HEK293 (cell line): ENCODE measurements at regions not wholly inside any gene's neighbourhood (a gene's known extent, or its start where the extent isn't known, plus 50 kb on each side); places are given as distances from the start of the nearest gene placed in this dataset.

ENCODE experiments used
- CTCF ChIA-PET: fragments of 350-600 bp; formaldehyde crosslinking; extraction: SDS; loops from one replicate; lab custom pipeline; 2021; ENCODE audit warnings: antibody characterized with exemption; lab: Yijun Ruan, JAX
- POLR2A ChIA-PET: fragments of 300-600 bp; formaldehyde crosslinking; extraction: SDS; loops from one replicate; lab custom pipeline; 2020; ENCODE audit warnings: antibody characterized with exemption, inconsistent platforms; lab: Yijun Ruan, JAX
- H3K27ac ChIP-seq: fragments of 200-500 bp; sonication (Bioruptor generic); 2 replicates; pipeline ENCODE4 v1.5.1; 2014; ENCODE audit warnings: low read depth, low read length, control low read depth, inconsistent platforms; ENCODE audit errors: extremely low read depth
- H3K36me3 ChIP-seq, 2 experiments: fragments of 200-500 bp in 1 of 2; sonication (Bioruptor generic) in 1 of 2; 1 replicate in 1 of 2; 2 replicates in 1 of 2; pipeline ENCODE4 v1.5.1; 2014 to 2017; ENCODE audit warnings: inconsistent platforms in 2 of 2, low read length in 2 of 2; ENCODE audit not compliant: control insufficient read depth in 2 of 2, insufficient read depth in 1 of 2
- H3K4me1 ChIP-seq: fragments of 200-500 bp; sonication (Bioruptor generic); 2 replicates; pipeline ENCODE4 v1.5.1; 2014; ENCODE audit warnings: mild to moderate bottlenecking, low read length, inconsistent platforms; ENCODE audit not compliant: control insufficient read depth, insufficient read depth
- H3K4me3 ChIP-seq: 2 replicates; pipeline ENCODE4 v1.5.1; 2011; ENCODE audit warnings: low read depth, mild to moderate bottlenecking, control low read depth, low read length, moderate library complexity
- H3K9me3 ChIP-seq: fragments of 200-500 bp; sonication (Bioruptor generic); 2 replicates; pipeline ENCODE4 v1.5.1; 2014; ENCODE audit warnings: low read depth, low read length, inconsistent platforms; ENCODE audit not compliant: control insufficient read depth, insufficient read depth
- BCL11A ChIP-seq: fragments of 450-650 bp; formaldehyde crosslinking; IDR thresholded peaks from 2 replicates; pipeline ENCODE4 v1.5.1; 2016; ENCODE audit warnings: low read depth, missing biosample characterization, missing genetic modification characterization
- MEIS1 ChIP-seq: sonication (generic); formaldehyde crosslinking; IDR thresholded peaks from 2 replicates; pipeline ENCODE4 v1.8.1; 2022; ENCODE audit warnings: missing genetic modification reagents, mild to moderate bottlenecking, borderline replicate concordance
- MZF1 ChIP-seq: fragments of 450-650 bp; formaldehyde crosslinking; IDR thresholded peaks from 2 replicates; pipeline ENCODE4 v1.5.1; 2017; ENCODE audit warnings: missing biosample characterization, missing genetic modification characterization, borderline replicate concordance
- PRDM1 ChIP-seq: fragments of 450-650 bp; formaldehyde crosslinking; IDR thresholded peaks from 2 replicates; pipeline ENCODE4; 2016; ENCODE audit warnings: missing biosample characterization, missing genetic modification characterization
- ZBTB7A ChIP-seq: fragments of 450-650 bp; formaldehyde crosslinking; IDR thresholded peaks from 2 replicates; pipeline ENCODE4 v1.5.1; 2016; ENCODE audit warnings: low read depth, missing biosample characterization, missing genetic modification characterization
- ZNF112 ChIP-seq: fragments of 450-650 bp; formaldehyde crosslinking; IDR thresholded peaks from 2 replicates; pipeline ENCODE4 v1.5.0; 2017; ENCODE audit warnings: missing biosample characterization, missing genetic modification characterization
- ZNF138 ChIP-seq: fragments of 450-650 bp; formaldehyde crosslinking; IDR thresholded peaks from 2 replicates; pipeline ENCODE4 v1.5.1; 2016; ENCODE audit warnings: missing biosample characterization, missing genetic modification characterization, borderline replicate concordance
- ZNF140 ChIP-seq: fragments of 450-650 bp; formaldehyde crosslinking; IDR thresholded peaks from 2 replicates; pipeline ENCODE4 v1.5.1; 2016; ENCODE audit warnings: missing biosample characterization, missing genetic modification characterization
- ZNF169 ChIP-seq: fragments of 450-650 bp; formaldehyde crosslinking; IDR thresholded peaks from 2 replicates; pipeline ENCODE4 v1.5.1; 2016; ENCODE audit warnings: missing biosample characterization, missing genetic modification characterization
- ZNF202 ChIP-seq: fragments of 450-650 bp; formaldehyde crosslinking; IDR thresholded peaks from 2 replicates; pipeline ENCODE4 v1.5.1; 2016; ENCODE audit warnings: missing biosample characterization, missing genetic modification characterization, borderline replicate concordance
- ZNF391 ChIP-seq: fragments of 450-650 bp; formaldehyde crosslinking; IDR thresholded peaks from 2 replicates; pipeline ENCODE4 v1.5.1; 2016; ENCODE audit warnings: low read depth, missing biosample characterization, missing genetic modification characterization, borderline replicate concordance
- ZNF416 ChIP-seq: fragments of 450-650 bp; formaldehyde crosslinking; IDR thresholded peaks from 2 replicates; pipeline ENCODE4 v1.5.1; 2016; ENCODE audit warnings: missing biosample characterization, missing genetic modification characterization
- ZNF423 ChIP-seq: fragments of 450-650 bp; formaldehyde crosslinking; IDR thresholded peaks from 2 replicates; pipeline ENCODE4 v1.5.1; 2016; ENCODE audit warnings: missing biosample characterization, missing genetic modification characterization
- ZNF600 ChIP-seq: fragments of 450-650 bp; formaldehyde crosslinking; IDR thresholded peaks from 2 replicates; pipeline ENCODE4 v1.5.1; 2016; ENCODE audit warnings: missing biosample characterization, missing genetic modification characterization
- ZNF621 ChIP-seq: fragments of 450-650 bp; formaldehyde crosslinking; IDR thresholded peaks from 2 replicates; pipeline ENCODE4 v1.5.1; 2017; ENCODE audit warnings: missing biosample characterization, missing genetic modification characterization
- ZNF670 ChIP-seq: fragments of 450-650 bp; formaldehyde crosslinking; IDR thresholded peaks from 2 replicates; pipeline ENCODE4 v1.5.1; 2016; ENCODE audit warnings: missing biosample characterization, missing genetic modification characterization, low read depth
- ZNF701 ChIP-seq: fragments of 450-650 bp; formaldehyde crosslinking; IDR thresholded peaks from 2 replicates; pipeline ENCODE4 v1.5.1; 2016; ENCODE audit warnings: missing biosample characterization, missing genetic modification characterization
- ZNF707 ChIP-seq: fragments of 450-650 bp; formaldehyde crosslinking; IDR thresholded peaks from 2 replicates; pipeline ENCODE4 v1.5.1; 2016; ENCODE audit warnings: missing biosample characterization, missing genetic modification characterization
- ZNF76 ChIP-seq: fragments of 450-650 bp; formaldehyde crosslinking; IDR thresholded peaks from 2 replicates; pipeline ENCODE4; 2016; ENCODE audit warnings: low read depth, missing biosample characterization, missing genetic modification characterization, borderline replicate concordance
- ZXDB ChIP-seq: fragments of 450-650 bp; formaldehyde crosslinking; IDR thresholded peaks from 2 replicates; pipeline ENCODE4 v1.5.1; 2016; ENCODE audit warnings: missing biosample characterization, missing genetic modification characterization
- TF ChIP-seq, protein P1 (sequence below): fragments of 450-650 bp; formaldehyde crosslinking; IDR thresholded peaks from 2 replicates; pipeline ENCODE4 v1.5.1; 2017; ENCODE audit warnings: missing biosample characterization, missing genetic modification characterization
- TF ChIP-seq, protein P2 (sequence below): fragments of 450-650 bp; formaldehyde crosslinking; IDR thresholded peaks from 2 replicates; pipeline ENCODE4 v1.5.1; 2016; ENCODE audit warnings: missing biosample characterization, missing genetic modification characterization
- TF ChIP-seq, protein P3 (sequence below): fragments of 450-650 bp; formaldehyde crosslinking; IDR thresholded peaks from 2 replicates; pipeline ENCODE4 v1.5.1; 2016; ENCODE audit warnings: missing biosample characterization, missing genetic modification characterization, low read depth
- TF ChIP-seq, protein P4 (sequence below): fragments of 450-650 bp; formaldehyde crosslinking; IDR thresholded peaks from 2 replicates; pipeline ENCODE4 v1.5.1; 2017; ENCODE audit warnings: missing biosample characterization, missing genetic modification characterization
- TF ChIP-seq, protein P5 (sequence below): fragments of 450-650 bp; formaldehyde crosslinking; IDR thresholded peaks from 2 replicates; pipeline ENCODE4 v1.5.1; 2016; ENCODE audit warnings: missing biosample characterization, missing genetic modification characterization

DNA sequence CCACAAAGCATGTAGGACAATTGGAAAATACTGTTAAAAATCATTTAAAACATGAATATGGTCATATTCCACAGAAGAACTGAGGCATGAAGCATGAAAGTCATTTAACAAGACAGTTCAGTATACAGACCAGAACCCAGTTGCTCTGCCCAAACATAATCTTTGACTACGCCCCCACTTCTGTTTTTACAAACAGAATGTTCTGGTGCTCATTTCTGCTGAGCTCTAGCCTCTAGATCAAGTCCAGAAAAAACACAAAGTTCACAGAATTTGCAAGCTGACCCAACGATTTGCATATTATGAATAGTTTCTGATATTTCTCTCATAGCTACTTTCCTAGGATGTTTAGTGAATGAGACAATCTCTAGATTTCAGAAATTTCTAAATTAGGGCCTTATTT lies 424.9 kb downstream of the PID1 start (continued):
- no peak for TF ChIP-seq ZNF138 (tag by site-specific recombination)
- TF ChIP-seq PRDM1 = no peak
- TF ChIP-seq ZNF701 (tag by site-specific recombination) = no peak
- TF ChIP-seq ZNF202 (tag by site-specific recombination) = no peak
- TF ChIP-seq, protein P1, sequence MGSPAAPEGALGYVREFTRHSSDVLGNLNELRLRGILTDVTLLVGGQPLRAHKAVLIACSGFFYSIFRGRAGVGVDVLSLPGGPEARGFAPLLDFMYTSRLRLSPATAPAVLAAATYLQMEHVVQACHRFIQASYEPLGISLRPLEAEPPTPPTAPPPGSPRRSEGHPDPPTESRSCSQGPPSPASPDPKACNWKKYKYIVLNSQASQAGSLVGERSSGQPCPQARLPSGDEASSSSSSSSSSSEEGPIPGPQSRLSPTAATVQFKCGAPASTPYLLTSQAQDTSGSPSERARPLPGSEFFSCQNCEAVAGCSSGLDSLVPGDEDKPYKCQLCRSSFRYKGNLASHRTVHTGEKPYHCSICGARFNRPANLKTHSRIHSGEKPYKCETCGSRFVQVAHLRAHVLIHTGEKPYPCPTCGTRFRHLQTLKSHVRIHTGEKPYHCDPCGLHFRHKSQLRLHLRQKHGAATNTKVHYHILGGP = no peak
- TF ChIP-seq, protein P2, sequence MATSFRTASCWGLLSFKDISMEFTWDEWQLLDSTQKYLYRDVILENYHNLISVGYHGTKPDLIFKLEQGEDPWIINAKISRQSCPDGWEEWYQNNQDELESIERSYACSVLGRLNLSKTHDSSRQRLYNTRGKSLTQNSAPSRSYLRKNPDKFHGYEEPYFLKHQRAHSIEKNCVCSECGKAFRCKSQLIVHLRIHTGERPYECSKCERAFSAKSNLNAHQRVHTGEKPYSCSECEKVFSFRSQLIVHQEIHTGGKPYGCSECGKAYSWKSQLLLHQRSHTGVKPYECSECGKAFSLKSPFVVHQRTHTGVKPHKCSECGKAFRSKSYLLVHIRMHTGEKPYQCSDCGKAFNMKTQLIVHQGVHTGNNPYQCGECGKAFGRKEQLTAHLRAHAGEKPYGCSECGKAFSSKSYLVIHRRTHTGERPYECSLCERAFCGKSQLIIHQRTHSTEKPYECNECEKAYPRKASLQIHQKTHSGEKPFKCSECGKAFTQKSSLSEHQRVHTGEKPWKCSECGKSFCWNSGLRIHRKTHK (tag by site-specific recombination) = no peak
- no peak for TF ChIP-seq ZNF391 (tag by site-specific recombination)
- no peak for TF ChIP-seq ZNF600 (tag by site-specific recombination)
- TF ChIP-seq ZNF707 (tag by site-specific recombination) = no peak
- no peak for TF ChIP-seq ZNF621 (tag by site-specific recombination)

DNA sequence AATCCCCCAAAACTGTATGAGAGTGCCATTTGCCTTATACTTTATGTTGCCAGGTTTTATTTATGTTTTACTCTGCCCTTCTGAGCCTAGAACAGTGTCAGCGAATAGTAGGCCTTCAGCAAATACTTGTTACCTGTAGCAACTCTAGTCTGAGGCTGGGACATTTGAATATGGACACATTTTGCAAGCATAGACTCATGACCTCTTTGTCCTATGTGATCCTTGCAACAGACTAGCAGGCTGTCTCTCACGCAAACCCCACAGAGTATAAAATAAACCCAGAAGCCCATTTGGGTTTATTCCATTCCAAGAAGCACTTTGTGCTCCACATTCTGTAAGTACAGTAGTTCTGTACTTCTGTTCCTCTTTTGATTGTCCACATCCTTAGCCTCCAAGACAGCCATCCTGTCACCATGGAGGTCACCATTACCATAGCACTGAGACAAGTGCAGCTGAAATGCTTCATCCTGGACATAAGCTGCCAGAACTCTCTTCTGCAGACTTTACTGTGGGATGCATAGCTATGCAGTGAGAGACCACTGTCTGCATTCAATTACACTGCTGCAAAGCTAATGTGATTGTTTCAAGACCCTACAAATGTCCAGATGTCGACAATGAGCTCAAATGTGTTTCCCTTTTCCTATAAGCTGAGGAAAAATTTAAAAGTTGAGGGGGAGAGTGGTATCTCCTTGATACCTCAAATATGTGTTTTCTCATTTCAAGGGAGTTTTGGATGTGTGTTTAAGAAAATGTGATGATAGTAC lies 425.7 kb downstream of the PID1 start:
- CTCF ChIA-PET = no interaction called here
- Histone ChIP-seq H3K4me3 (no peak overlapping the region), H3K4me1 (no peaks in the 10 kb centered on the region), H3K27ac (no peak overlapping the region), H3K36me3 (no peaks in the 10 kb centered on the region), H3K9me3 (no peaks in the 10 kb centered on the region)
- TF ChIP-seq, protein P3, sequence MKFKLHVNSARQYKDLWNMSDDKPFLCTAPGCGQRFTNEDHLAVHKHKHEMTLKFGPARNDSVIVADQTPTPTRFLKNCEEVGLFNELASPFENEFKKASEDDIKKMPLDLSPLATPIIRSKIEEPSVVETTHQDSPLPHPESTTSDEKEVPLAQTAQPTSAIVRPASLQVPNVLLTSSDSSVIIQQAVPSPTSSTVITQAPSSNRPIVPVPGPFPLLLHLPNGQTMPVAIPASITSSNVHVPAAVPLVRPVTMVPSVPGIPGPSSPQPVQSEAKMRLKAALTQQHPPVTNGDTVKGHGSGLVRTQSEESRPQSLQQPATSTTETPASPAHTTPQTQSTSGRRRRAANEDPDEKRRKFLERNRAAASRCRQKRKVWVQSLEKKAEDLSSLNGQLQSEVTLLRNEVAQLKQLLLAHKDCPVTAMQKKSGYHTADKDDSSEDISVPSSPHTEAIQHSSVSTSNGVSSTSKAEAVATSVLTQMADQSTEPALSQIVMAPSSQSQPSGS (tag by site-specific recombination) = no peak
- TF ChIP-seq ZNF169 (tag by site-specific recombination) (no peak), MEIS1 (CRISPR knock-in tag) (no peak), ZNF76 (no peak), ZNF202 (tag by site-specific recombination) (no peak)
- TF ChIP-seq, protein P4, sequence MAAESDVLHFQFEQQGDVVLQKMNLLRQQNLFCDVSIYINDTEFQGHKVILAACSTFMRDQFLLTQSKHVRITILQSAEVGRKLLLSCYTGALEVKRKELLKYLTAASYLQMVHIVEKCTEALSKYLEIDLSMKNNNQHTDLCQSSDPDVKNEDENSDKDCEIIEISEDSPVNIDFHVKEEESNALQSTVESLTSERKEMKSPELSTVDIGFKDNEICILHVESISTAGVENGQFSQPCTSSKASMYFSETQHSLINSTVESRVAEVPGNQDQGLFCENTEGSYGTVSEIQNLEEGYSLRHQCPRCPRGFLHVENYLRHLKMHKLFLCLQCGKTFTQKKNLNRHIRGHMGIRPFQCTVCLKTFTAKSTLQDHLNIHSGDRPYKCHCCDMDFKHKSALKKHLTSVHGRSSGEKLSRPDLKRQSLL (tag by site-specific recombination) = no peak
- TF ChIP-seq, all 188 proteins: peak for 0
- POLR2A ChIA-PET = no interaction called here

DNA sequence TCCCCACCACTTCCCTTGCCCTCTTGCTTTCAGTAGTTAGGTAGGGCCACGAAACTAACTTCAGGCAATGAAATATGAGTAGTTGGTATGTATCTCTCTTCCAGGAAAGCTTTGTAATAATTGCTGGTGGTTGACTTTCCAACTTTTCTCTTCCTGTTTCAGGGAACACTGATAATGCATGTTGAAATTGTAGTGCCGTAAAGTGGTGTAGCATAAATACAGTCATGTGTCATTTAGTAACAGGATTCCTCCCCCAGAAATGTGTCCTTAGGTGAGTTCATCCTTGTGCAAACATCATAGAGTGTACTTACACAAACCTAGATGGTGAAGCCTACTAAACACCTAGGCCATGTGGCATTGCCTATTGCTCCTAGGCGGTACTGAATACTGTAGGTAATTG lies 429.2 kb downstream of the PID1 start:
- POLR2A ChIA-PET = no interaction called here
- Histone ChIP-seq H3K27ac (no peak overlapping the region), H3K36me3 (no peaks in the 10 kb centered on the region), H3K4me3 (no peak overlapping the region), H3K4me1 (no peaks in the 10 kb centered on the region), H3K9me3 (no peaks in the 10 kb centered on the region)
- CTCF ChIA-PET = no interaction called here
- TF ChIP-seq ZXDB (tag by site-specific recombination) (no peak), ZBTB7A (no peak), ZNF423 (tag by site-specific recombination) (no peak), ZNF112 (tag by site-specific recombination) (no peak), ZNF670 (no peak), BCL11A (no peak), ZNF416 (tag by site-specific recombination) (no peak), ZNF140 (tag by site-specific recombination) (no peak), MZF1 (no peak)
- TF ChIP-seq, protein P5, sequence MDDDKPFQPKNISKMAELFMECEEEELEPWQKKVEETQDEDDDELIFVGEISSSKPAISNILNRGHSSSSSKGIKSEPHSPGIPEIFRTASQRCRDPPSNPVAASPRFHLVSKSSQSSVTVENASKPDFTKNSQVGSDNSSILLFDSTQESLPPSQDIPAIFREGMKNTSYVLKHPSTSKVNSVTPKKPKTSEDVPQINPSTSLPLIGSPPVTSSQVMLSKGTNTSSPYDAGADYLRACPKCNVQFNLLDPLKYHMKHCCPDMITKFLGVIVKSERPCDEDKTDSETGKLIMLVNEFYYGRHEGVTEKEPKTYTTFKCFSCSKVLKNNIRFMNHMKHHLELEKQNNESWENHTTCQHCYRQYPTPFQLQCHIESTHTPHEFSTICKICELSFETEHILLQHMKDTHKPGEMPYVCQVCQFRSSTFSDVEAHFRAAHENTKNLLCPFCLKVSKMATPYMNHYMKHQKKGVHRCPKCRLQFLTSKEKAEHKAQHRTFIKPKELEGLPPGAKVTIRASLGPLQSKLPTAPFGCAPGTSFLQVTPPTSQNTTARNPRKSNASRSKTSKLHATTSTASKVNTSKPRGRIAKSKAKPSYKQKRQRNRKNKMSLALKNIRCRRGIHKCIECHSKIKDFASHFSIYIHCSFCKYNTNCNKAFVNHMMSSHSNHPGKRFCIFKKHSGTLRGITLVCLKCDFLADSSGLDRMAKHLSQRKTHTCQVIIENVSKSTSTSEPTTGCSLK = no peak
- TF ChIP-seq, protein P2 (tag by site-specific recombination) = no peak
